Kidney epithelial cell (primary cell): ENCODE measurements at regions not wholly inside any gene's neighbourhood (a gene's known extent, or its start where the extent isn't known, plus 50 kb on each side); places are given as distances from the start of the nearest gene placed in this dataset.
"Not testable (repeated sequence)": the region's sequence is repeated elsewhere in the genome, so short reads cannot be mapped to it uniquely, and the experiment has no call there.

Source experiments
- DNase-seq: peaks from one replicate; pipeline ENCODE4 v3.0.0-alpha.2; 2010; ENCODE audit warnings: low read depth
- H3K27me3 ChIP-seq: 2 replicates; pipeline ENCODE4 v1.6.0; 2011; ENCODE audit warnings: low read length; ENCODE audit not compliant: control insufficient read depth, insufficient read depth
- H3K36me3 ChIP-seq: 2 replicates; pipeline ENCODE4 v1.5.1; 2011; ENCODE audit warnings: low read length; ENCODE audit not compliant: control insufficient read depth, insufficient read depth
- H3K4me3 ChIP-seq: 2 replicates; pipeline ENCODE4 v1.5.1; 2011; ENCODE audit warnings: low read depth, mild to moderate bottlenecking, control low read depth, low read length
- CTCF ChIP-seq: IDR thresholded peaks from 2 replicates; pipeline ENCODE4 v1.5.1; 2011; ENCODE audit warnings: mild to moderate bottlenecking, moderate library complexity, low read length, control low read depth, inconsistent platforms; ENCODE audit not compliant: insufficient read depth, poor library complexity, severe bottlenecking

- Histone ChIP-seq H3K4me3 (peak overlapping the region; percentile 30), H3K27me3 (no peaks in the 10 kb centered on the region), H3K36me3 (no peaks in the 10 kb centered on the region)
- TF ChIP-seq CTCF = no peak
- DNase-seq = no peak
These were observed 100.7 kb downstream of the SLC16A1 start for GRCh38 chr1:112855152-112855828.

GRCh38 chr1:112854368-112854984 lies 101.5 kb downstream of the SLC16A1 start:
- H3K4me3 ChIP-seq = peak overlapping the region; percentile 30
- DNase-seq, H3K27me3 ChIP-seq, H3K36me3 ChIP-seq: not testable (repeated sequence)

GRCh38 chr1:112853915-112854314 lies 102.1 kb downstream of the SLC16A1 start:
- H3K27me3 ChIP-seq, H3K36me3 ChIP-seq, H3K4me3 ChIP-seq, DNase-seq: not testable (repeated sequence)

- no peaks in the 10 kb centered on the region for H3K36me3 ChIP-seq
- no peak for DNase-seq
- no peak for TF ChIP-seq CTCF
- no peak overlapping the region for H3K4me3 ChIP-seq
- H3K27me3 ChIP-seq = no peaks in the 10 kb centered on the region
These were observed 103.1 kb downstream of the SLC16A1 start for GRCh38 chr1:112852934-112853333.

GRCh38 chr1:112852276-112852675 lies 103.7 kb downstream of the SLC16A1 start:
- Histone ChIP-seq H3K36me3 (no peaks in the 10 kb centered on the region), H3K27me3 (no peaks in the 10 kb centered on the region), H3K4me3 (no peak overlapping the region)
- TF ChIP-seq CTCF = no peak
- DNase-seq = no peak

- TF ChIP-seq CTCF = no peak
- no peak for DNase-seq
- no peaks in the 10 kb centered on the region for H3K27me3 ChIP-seq
- H3K4me3 ChIP-seq = peak overlapping the region; percentile 53
- no peaks in the 10 kb centered on the region for H3K36me3 ChIP-seq
These were observed 105.8 kb downstream of the SLC16A1 start for GRCh38 chr1:112850034-112850757.
